ENCODE measurements at regions not wholly inside any gene's neighbourhood (a gene's known extent, or its start where the extent isn't known, plus 50 kb on each side); places are given as distances from the start of the nearest gene placed in this dataset.

DNA sequence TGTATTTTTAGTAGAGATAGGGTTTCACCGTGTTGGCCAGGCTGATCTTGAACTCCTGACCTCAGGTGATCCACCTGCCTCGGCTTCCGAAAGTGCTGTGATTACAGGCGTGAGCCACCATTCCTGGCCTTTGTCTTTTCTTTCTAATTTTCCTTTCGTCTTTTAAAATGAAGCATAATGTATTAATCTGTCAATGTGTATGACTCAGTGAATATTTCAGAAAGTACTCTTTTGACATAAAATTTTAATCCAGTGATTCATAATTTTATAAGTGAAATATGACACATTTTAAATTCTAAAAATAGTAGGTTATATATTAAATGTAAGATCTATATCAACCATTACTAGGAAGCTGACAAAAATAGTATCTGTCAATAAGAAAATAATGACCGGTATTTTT is 1059.0 kb upstream of the PRMT6 start:
- no peak overlapping the region for H3K4me2 ChIP-seq (replicated peaks; ENCODE audit: extremely low read depth, low read length, poor library complexity, severe bottlenecking)
- no peaks in the 10 kb centered on the region for H3K4me1 Mint-ChIP-seq
- no peak overlapping the region for H3K4me3 ChIP-seq (replicated peaks in 1 of 3; ENCODE audit: low read depth in 2 of 3, low read length in 3 of 3)
- H3K9me3 ChIP-seq (replicated peaks in 1 of 2; ENCODE audit: control insufficient read depth in 1 of 2, insufficient read depth in 1 of 2, low read length in 2 of 2) = no peaks in the 10 kb centered on the region
- 86% methylated on average over 4 of the region's 6 CpGs for WGBS (ENCODE audit: insufficient coverage)
- DNase-seq = no peak
- intact Hi-C loops (cut with micrococcal nuclease) = no loop called here
- no peaks in the 10 kb centered on the region for H3K4me1 ChIP-seq (ENCODE audit: control insufficient read depth in 1 of 2, insufficient read depth in 2 of 2, low read length in 2 of 2)
- H3K79me2 ChIP-seq (ENCODE audit: insufficient read depth, low read length) = no peaks in the 10 kb centered on the region
- no peaks in the 10 kb centered on the region for H3K27me3 Mint-ChIP-seq (ENCODE audit: low read depth in 3 of 3)
- no peak overlapping the region for H3K9ac ChIP-seq (ENCODE audit: insufficient read depth, low read length, poor library complexity, severe bottlenecking)
- H3K27ac Mint-ChIP-seq = no peak overlapping the region
- H3K36me3 Mint-ChIP-seq = no peaks in the 10 kb centered on the region
- TF ChIP-seq CTCF (IDR thresholded peaks at IDR 0.05) = no peak
- H3K27me3 ChIP-seq (ENCODE audit: control insufficient read depth in 2 of 2, insufficient read depth in 2 of 2, low read length in 2 of 2) = no peaks in the 10 kb centered on the region
- H3K27ac ChIP-seq (ENCODE audit: low read depth in 1 of 2, low read length in 2 of 2) = no peak overlapping the region
- no peak overlapping the region for H3K4me3 Mint-ChIP-seq
- H4K20me1 ChIP-seq (ENCODE audit: insufficient read depth, low read length) = no peaks in the 10 kb centered on the region
- no peak overlapping the region for H2AFZ ChIP-seq (ENCODE audit: insufficient read depth, low read depth, low read length, poor library complexity, severe bottlenecking)
- no peaks in the 10 kb centered on the region for H3K36me3 ChIP-seq (replicated peaks in 1 of 2; ENCODE audit: control insufficient read depth in 1 of 2, insufficient read depth in 2 of 2, low read length in 2 of 2)
- peaks cover 0 to 10% (median 2%) of the 10 kb centered on the region in 7 donors for H3K9me3 Mint-ChIP-seq

DNA sequence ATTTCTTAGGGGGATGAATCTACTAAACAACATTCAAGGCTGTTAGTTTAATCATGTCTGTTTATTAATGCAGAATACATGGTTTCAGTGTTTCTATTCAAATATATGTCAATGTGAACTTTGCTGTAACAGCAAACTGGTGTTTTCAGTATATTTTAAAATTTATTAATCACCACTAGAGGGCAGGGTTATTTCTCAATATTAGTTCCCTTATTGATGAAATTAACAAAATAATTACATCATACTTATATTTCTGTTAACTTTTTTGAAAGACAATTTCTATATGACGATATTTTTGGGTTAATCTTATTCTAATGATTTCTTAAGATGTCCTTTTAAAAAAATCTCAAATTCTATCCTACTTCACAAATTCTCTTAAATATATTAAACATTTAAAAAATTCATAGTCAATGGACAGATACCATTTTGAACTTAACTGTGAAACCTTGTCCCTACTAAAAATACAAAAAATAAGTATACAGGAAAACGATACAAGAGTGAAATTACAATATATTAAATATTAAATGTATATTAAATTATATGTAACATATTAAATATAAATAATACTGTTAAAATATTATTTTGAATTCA is 1034.1 kb upstream of the PRMT6 start:
- Histone ChIP-seq H3K9me3 (replicated peaks in 1 of 2; ENCODE audit: control insufficient read depth in 1 of 2, insufficient read depth in 1 of 2, low read length in 2 of 2) (no peaks in the 10 kb centered on the region), H3K4me2 (replicated peaks; ENCODE audit: extremely low read depth, low read length, poor library complexity, severe bottlenecking) (no peak overlapping the region), H3K79me2 (ENCODE audit: insufficient read depth, low read length) (no peaks in the 10 kb centered on the region), H3K4me3 (replicated peaks in 1 of 3; ENCODE audit: low read depth in 2 of 3, low read length in 3 of 3) (no peak overlapping the region), H3K9ac (ENCODE audit: insufficient read depth, low read length, poor library complexity, severe bottlenecking) (no peak overlapping the region), H3K27me3 (ENCODE audit: control insufficient read depth in 2 of 2, insufficient read depth in 2 of 2, low read length in 2 of 2) (no peaks in the 10 kb centered on the region), H3K36me3 (replicated peaks in 1 of 2; ENCODE audit: control insufficient read depth in 1 of 2, insufficient read depth in 2 of 2, low read length in 2 of 2) (no peaks in the 10 kb centered on the region), H4K20me1 (ENCODE audit: insufficient read depth, low read length) (no peaks in the 10 kb centered on the region), H3K4me1 (ENCODE audit: control insufficient read depth in 1 of 2, insufficient read depth in 2 of 2, low read length in 2 of 2) (no peaks in the 10 kb centered on the region), H2AFZ (ENCODE audit: insufficient read depth, low read depth, low read length, poor library complexity, severe bottlenecking) (no peak overlapping the region), H3K27ac (ENCODE audit: low read depth in 1 of 2, low read length in 2 of 2) (no peak overlapping the region)
- no peak for TF ChIP-seq CTCF (IDR thresholded peaks at IDR 0.05)
- no CpG with 5 or more reads among the region's 2 CpGs for WGBS (ENCODE audit: insufficient coverage)
- intact Hi-C loops (cut with micrococcal nuclease) = no loop called here
- no peak overlapping the region for H3K27ac Mint-ChIP-seq
- peaks cover 0 to 1% (median 0%) of the 10 kb centered on the region in 7 donors for H3K9me3 Mint-ChIP-seq
- no peaks in the 10 kb centered on the region for H3K4me1 Mint-ChIP-seq
- no peak overlapping the region for H3K4me3 Mint-ChIP-seq
- DNase-seq = no peak
- no peaks in the 10 kb centered on the region for H3K36me3 Mint-ChIP-seq
- no peaks in the 10 kb centered on the region for H3K27me3 Mint-ChIP-seq (ENCODE audit: low read depth in 3 of 3)
